ENCODE measurements at regions not wholly inside any gene's neighbourhood (a gene's known extent, or its start where the extent isn't known, plus 50 kb on each side); places are given as distances from the start of the nearest gene placed in this dataset.

GRCh38 chr2:7906431-7906830 is 775.4 kb upstream of the ID2 start:
- 79 to 100% methylated on average over 1 to 6 of the region's 6 CpGs for WGBS, 2 donors (ENCODE audit: low coverage in 1 of 2)
- no peaks in the 10 kb centered on the region for H3K36me3 ChIP-seq
- intact Hi-C loops (cut with DNase I; ENCODE audit: low total_unique reads) (no loop called here), in situ Hi-C loops (cut with MboI; ENCODE audit: low pct_ligation_motif_present in 1 of 4, low pct_unique_long_range_greater_than_20kb in 1 of 4, low sequenced_read_pairs in 3 of 4) (no loop called here)
- H3K27me3 ChIP-seq = no peaks in the 10 kb centered on the region
- DNase-seq = no peak
- no peaks in the 10 kb centered on the region for H3K4me1 ChIP-seq
- no peak overlapping the region for H3K4me3 ChIP-seq
- no peak for TF ChIP-seq EP300 (IDR thresholded peaks at IDR 0.05; ENCODE audit: low read depth)
- no peak for TF ChIP-seq POLR2A (IDR thresholded peaks at IDR 0.05)
- TF ChIP-seq CTCF (IDR thresholded peaks at IDR 0.05) = no peak
- no peak for TF ChIP-seq POLR2AphosphoS5 (IDR thresholded peaks at IDR 0.05)
- no peaks in the 10 kb centered on the region for H3K9me3 ChIP-seq
- no peak overlapping the region for H3K27ac ChIP-seq

GRCh38 chr2:7907041-7907440 is 774.8 kb upstream of the ID2 start:
- H3K4me3 ChIP-seq = no peak overlapping the region

DNA sequence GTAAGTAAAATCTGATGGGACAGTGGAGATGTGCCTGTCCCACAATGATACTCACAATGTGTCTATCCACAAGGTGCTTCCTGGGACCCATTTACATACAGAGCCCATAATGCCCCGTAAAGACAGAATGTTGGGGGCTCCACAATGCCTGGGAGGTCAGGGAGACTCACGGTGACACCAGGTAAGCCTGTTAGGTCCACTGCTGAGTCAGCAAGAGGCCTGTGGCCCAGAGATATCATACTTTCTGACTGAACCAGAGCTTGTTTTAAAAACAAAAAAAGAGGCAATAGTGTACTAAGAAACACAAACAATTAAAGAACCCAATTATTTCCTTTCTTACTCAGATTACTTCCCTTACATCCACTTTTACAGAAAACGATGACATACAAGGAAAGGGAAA is 771.1 kb upstream of the ID2 start:
- 58 to 89% methylated on average over 1 to 3 of the region's 3 CpGs for WGBS, 2 donors (ENCODE audit: low coverage in 1 of 2)
- no peaks in the 10 kb centered on the region for H3K36me3 ChIP-seq
- DNase-seq = no peak
- in situ Hi-C loops (cut with MboI; ENCODE audit: low pct_ligation_motif_present in 1 of 4, low pct_unique_long_range_greater_than_20kb in 1 of 4, low sequenced_read_pairs in 3 of 4) = no loop called here
- H3K9me3 ChIP-seq = no peaks in the 10 kb centered on the region
- intact Hi-C loops (cut with DNase I; ENCODE audit: low total_unique reads) = no loop called here
- no peaks in the 10 kb centered on the region for H3K4me1 ChIP-seq
- no peak overlapping the region for H3K4me3 ChIP-seq
- no peak for TF ChIP-seq POLR2AphosphoS5 (IDR thresholded peaks at IDR 0.05)
- no peak for TF ChIP-seq EP300 (IDR thresholded peaks at IDR 0.05; ENCODE audit: low read depth)
- no peak for TF ChIP-seq POLR2A (IDR thresholded peaks at IDR 0.05)
- no peak for TF ChIP-seq CTCF (IDR thresholded peaks at IDR 0.05)
- no peaks in the 10 kb centered on the region for H3K27me3 ChIP-seq
- no peak overlapping the region for H3K27ac ChIP-seq

More at GRCh38 chr2:7907041-7907440, 774.8 kb upstream of the ID2 start:
- WGBS, 2 donors (ENCODE audit: low coverage in 1 of 2) = 91 to 100% methylated on average over 1 to 11 of the region's 11 CpGs
- TF ChIP-seq EP300 (IDR thresholded peaks at IDR 0.05; ENCODE audit: low read depth) (no peak), POLR2A (IDR thresholded peaks at IDR 0.05) (no peak), POLR2AphosphoS5 (IDR thresholded peaks at IDR 0.05) (no peak), CTCF (IDR thresholded peaks at IDR 0.05) (no peak)
- DNase-seq = no peak
- H3K27me3 ChIP-seq = no peaks in the 10 kb centered on the region
- intact Hi-C loops (cut with DNase I; ENCODE audit: low total_unique reads) = no loop called here
- H3K36me3 ChIP-seq = no peaks in the 10 kb centered on the region
- H3K27ac ChIP-seq = no peak overlapping the region
- in situ Hi-C loops (cut with MboI; ENCODE audit: low pct_ligation_motif_present in 1 of 4, low pct_unique_long_range_greater_than_20kb in 1 of 4, low sequenced_read_pairs in 3 of 4) = no loop called here
- no peaks in the 10 kb centered on the region for H3K4me1 ChIP-seq
- no peaks in the 10 kb centered on the region for H3K9me3 ChIP-seq

GRCh38 chr2:7911196-7911595 is 770.7 kb upstream of the ID2 start:
- TF ChIP-seq CTCF (IDR thresholded peaks at IDR 0.05) (no peak), EP300 (IDR thresholded peaks at IDR 0.05; ENCODE audit: low read depth) (no peak), POLR2AphosphoS5 (IDR thresholded peaks at IDR 0.05) (no peak), POLR2A (IDR thresholded peaks at IDR 0.05) (no peak)
- Histone ChIP-seq H3K4me1 (peaks cover 0 to 4% (median 0%) of the 10 kb centered on the region in 4 donors), H3K4me3 (no peak overlapping the region), H3K27me3 (no peaks in the 10 kb centered on the region), H3K9me3 (no peaks in the 10 kb centered on the region), H3K36me3 (no peaks in the 10 kb centered on the region), H3K27ac (no peak overlapping the region)
- 92 to 95% methylated on average over 2 of the region's 2 CpGs for WGBS, 2 donors (ENCODE audit: low coverage in 1 of 2)
- in situ Hi-C loops (cut with MboI; ENCODE audit: low pct_ligation_motif_present in 1 of 4, low pct_unique_long_range_greater_than_20kb in 1 of 4, low sequenced_read_pairs in 3 of 4) (no loop called here), intact Hi-C loops (cut with DNase I; ENCODE audit: low total_unique reads) (no loop called here)
- DNase-seq = no peak
